ENCODE measurements at regions not wholly inside any gene's neighbourhood (a gene's known extent, or its start where the extent isn't known, plus 50 kb on each side); places are given as distances from the start of the nearest gene placed in this dataset.

DNA sequence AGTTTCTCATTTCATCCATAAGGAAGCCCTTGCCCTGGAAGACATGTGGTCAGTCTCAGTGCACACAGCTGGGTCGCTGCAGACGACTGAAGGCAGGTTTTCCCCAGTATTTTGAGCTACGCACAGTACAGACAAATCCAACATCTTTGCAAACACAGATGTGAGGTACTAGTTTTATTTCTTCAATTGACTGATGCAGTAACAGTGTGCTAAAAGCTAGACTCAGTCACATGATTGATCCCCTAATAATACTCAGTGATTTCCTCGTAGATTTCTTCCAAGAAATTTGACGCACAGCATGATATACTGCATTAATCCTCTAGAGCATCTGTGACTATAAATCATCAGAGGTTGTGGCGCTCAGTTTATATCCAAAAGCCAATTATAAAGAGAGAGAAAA is 346.1 kb downstream of the DIRAS2 start:
- DNase-seq: no peak

DNA sequence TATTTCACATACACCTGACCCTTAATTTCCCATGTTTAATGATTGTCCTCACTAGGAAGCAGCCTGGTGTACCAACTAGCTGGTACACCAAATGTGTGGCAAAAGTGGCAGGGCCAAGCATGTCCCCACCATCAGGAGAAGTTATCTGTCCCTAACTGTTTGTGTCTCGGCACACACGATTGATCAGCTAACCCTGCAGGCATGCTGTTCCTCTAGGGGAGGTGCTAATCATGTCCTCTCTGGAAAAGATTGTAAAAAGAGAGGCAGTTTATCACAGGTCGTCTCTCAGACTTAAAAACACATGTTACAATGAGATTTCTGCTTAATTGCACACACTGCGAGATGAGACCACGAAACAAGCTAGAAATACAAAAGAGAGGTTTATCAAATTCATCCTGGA is 342.7 kb downstream of the DIRAS2 start:
- DNase-seq: no peak

DNA sequence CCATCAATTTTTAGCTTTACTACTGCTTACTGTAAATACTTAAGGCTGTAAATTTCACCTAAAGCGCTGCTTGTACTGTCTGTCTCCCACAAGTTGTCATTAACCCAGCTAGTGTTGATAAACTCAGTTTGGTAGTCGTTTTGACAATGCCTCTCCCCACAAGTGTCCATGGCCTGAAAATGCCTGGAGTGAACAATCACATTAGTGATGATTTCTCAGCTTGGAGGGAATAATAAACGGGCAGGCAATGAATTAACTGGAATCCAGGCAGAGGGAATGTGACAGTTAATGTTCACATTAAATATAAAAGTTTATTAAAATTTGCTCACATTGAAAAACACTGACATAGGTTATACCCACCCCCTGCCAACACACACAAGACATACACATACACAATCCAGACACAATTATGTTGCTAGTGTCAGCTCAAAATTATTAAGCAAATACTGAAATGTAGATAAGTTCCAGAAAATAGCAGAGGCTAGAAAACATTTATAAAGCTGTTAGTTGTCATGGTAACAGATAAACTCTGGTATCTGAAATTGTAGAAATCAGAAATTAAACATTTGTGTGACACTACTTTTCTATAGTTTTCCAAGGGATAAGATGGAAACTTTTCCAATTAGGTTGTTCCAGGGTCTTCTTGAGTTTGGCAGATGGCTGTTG is 341.9 kb downstream of the DIRAS2 start:
- no peak for DNase-seq

DNA sequence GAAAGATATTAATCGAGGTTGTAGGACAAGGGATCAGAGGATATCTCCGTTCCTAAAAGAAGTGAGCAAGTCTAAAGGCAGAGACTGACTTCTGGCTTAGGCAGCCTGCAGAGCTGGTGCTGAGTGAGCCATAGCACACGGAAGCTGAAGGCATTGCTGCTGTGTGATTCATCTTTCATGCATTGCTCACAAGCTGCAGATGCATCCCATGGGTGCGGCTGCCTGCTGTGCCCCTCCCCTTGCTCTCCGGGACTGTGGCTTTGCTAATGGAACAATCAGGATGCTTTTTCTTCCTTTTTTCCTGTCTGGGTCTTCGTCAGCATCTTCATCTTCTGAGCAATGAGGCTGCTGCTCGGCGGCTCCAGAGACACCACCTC is 341.4 kb downstream of the DIRAS2 start:
- DNase-seq: no peak

GRCh38 chr9:90303655-90304054 is 339.0 kb downstream of the DIRAS2 start:
- no peak for DNase-seq

GRCh38 chr9:90306158-90306557 is 336.5 kb downstream of the DIRAS2 start:
- DNase-seq: no peak

DNA sequence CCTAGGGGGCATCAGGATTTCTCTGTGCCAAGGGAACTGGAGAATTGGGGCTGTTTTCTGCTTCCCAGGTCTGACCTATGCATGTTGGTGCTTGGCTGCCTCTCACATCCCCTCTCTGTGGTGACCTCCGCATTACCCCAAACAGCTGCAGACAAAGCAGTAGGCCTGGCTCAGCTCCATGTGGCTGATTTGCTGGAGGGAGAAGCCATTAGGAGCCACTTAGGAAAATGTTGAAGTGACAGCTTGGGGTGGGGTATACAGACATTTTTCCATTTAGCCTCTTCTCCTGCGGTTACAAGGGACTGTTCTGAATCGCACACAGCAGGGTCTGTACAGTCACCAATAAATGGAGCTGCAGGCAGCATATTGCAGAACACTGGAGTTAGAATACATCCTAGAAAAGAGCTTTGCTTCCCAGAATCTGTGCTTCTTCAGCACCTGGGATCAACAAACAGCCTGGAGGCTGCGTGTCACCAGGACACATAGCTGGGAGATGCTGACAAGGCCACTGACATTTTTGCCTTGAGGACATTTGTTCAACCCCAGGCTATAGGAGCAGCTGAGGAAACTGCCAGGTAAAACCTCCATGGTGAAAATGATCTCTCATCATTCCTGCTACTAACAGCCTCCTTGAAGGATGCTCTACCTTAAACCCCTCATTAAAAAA is 335.3 kb downstream of the DIRAS2 start:
- DNase-seq: no peak

DNA sequence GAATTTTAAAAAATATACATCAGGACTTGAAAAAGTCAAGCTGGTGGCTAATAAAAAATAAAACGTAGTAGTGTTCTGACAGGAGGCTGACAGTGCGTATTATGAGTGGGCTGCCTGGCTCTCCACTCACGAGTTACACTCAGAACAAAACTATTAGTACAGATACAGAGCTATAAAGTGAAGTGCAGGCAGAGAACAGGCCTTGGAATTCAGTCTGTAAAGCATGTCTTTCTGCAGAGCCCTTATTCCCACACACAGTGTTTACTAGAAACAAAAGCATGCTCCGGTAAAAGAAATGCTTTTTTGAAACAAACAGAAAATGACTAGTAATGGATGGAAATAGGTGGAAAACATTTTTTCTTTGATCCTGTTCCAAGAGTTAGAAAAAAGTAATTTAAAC is 334.7 kb downstream of the DIRAS2 start:
- no peak for DNase-seq

- no peak for DNase-seq
These were observed 333.9 kb downstream of the DIRAS2 start for GRCh38 chr9:90308691-90309090.

DNA sequence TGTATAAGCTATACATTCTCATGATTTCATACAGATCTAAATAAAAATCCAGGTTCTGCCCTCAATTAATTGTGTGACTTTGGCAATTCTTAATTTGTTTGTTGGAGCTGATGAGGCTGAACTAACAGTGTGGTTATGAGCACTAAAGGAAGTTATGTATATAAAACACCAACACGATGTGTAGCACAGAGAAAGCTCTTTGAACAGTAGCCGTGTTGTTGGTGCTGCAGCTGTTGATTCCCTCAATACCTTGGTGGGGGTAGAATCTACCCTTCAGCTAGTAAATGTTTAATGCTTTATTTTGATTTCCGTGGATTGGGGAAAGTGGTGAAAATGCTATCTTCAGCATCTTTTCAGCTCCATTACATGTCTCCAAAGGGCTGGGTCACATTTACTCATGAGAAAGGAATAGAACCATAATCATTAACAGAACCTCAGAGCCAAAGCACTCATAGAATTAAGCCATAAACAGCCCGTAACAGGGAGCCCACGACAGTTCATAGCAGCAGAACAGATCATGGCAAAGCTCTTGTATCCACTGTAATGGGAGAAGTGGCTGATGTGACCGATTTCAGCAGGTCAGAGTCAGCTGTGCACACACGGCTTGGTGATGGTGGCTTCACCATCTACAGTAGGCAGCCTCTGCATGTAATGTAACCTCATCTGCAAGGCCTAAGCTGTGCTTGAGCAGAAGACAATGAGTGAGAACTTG is 332.7 kb downstream of the DIRAS2 start:
- DNase-seq: no peak

GRCh38 chr9:90310521-90310876 is 332.1 kb downstream of the DIRAS2 start:
- no peak for DNase-seq

- DNase-seq: no peak
These were observed 330.8 kb downstream of the DIRAS2 start for GRCh38 chr9:90311811-90312210.

DNA sequence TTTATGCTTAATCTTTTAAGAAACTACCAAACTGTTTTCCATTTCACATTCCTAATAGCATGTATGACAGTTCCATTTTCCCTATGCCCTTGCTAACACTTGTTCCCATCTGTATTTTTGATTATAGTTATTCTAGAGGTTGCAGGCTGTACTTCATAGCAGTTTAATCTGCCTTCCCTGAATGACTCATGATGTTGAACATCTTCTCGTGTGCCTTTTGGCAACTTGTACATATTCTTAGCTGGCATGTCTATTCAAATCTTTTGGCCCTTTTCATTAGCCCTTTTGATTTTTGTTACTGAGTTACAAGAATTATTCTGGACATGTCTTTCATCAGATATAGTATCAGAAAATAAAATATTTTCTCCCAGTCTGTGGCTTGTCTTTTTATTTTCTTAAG is 320.3 kb downstream of the DIRAS2 start:
- DNase-seq: no peak

DNA sequence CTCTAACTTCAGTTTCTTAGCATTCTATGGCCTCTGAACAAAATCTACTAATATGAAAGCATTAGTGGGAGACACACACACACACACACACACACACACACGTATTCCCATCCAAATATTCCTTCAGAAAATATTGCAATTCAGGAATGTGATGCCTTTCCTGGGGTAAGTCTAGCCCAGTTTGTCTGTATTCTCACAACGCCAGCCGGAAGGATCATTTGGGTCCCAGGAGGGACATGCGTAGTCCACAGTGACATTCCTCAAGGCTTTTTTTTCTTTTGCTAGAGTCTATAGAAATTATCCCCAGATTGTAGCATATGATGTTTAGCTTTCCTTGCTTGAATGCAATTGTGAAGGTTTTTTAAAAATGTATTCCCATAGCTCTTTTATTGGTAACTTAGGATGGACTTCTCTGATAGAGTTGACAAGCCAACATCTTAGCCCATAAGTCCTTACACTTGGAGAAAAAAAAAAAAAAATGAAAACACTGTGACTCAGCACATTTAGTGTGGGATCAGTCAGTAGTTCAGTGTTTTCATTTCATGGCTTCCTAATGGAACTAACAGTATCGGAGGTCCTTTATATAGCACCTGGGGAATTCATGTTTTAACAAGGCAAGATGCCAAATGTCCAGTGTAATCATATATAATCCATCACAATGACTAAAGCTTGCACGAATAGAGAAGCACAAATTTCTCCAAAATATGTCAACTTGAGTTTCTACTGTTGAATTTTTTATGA is 316.5 kb downstream of the DIRAS2 start:
- DNase-seq: no peak

DNA sequence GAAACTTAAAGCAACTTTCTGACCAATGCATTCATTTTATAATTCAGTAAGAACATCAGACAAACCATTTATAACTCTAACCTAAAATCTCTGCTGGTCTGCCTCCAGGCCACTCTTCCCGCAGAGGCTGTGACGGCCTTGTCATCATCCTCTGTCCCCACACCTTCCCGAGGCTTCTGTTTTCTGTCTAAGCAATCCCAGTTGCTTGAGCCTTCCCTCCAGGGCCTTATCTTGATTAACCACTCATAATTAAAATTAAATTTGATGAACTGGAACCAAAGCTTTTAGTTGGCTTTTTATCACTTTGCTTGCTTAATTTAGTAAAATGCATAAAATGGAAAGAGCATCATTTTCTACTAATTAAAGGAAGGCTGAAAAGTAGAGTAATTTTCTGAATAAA is 312.4 kb downstream of the DIRAS2 start:
- no peak for DNase-seq

GRCh38 chr9:90331826-90332575 is 310.6 kb downstream of the DIRAS2 start:
- DNase-seq: no peak

DNA sequence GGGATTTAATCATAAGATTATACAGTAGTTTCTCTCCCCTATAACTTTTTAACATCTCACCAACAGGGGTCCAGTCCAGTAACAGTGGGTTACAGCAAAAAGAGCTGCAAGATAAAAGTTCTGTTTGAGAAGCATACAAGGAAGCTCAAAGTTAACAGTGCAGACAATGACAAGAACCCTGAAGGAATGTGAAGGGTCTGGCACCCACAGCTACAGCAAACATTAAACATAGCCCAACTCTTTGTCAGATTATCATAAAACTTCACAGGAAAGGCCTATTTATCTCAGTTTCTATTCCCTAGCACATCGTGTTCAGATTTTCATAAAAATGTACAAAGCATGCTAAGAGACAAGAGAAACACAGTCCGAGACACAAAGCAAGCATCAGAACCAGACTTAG is 309.4 kb downstream of the DIRAS2 start:
- DNase-seq: no peak

DNA sequence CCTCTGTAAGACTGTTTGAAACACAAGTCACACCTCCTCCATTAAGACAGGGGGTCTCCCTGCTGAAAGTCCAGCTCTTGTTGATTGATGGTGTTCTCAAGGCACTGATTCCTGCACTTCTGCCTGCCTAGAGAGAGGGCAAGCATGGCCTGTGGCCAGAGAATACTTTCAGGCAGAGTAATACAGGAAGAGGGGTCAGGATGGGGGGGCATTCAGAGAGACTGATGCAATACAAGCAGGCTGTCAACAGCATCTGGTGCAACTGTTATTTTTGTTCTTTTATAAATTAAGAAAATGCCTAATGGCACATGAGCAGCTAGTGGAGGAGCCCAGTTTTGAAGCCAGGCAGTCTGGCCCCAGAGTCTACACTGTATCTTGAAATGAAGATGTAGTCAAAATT is 302.2 kb downstream of the DIRAS2 start:
- peak; percentile 1 for DNase-seq

GRCh38 chr9:90342607-90343006 is 300.0 kb downstream of the DIRAS2 start:
- no peak for DNase-seq

- DNase-seq: peak; percentile 20
These were observed 299.3 kb downstream of the DIRAS2 start for GRCh38 chr9:90343366-90343765.

GRCh38 chr9:90343991-90344390 is 298.6 kb downstream of the DIRAS2 start:
- no peak for DNase-seq

GRCh38 chr9:90365666-90366065 is 277.0 kb downstream of the DIRAS2 start:
- no peak for DNase-seq

GRCh38 chr9:90368241-90368640 is 274.4 kb downstream of the DIRAS2 start:
- DNase-seq: no peak
